Stimulated activated CD4-positive, alpha-beta T cell treated with anti-CD3 and anti-CD28 coated beads, Interleukin-2, amount 100 ng/mL, for 4 hours (primary cell): ENCODE measurements at regions not wholly inside any gene's neighbourhood (a gene's known extent, or its start where the extent isn't known, plus 50 kb on each side); places are given as distances from the start of the nearest gene placed in this dataset.

ENCODE experiments used
- DNase-seq: peaks from one replicate; pipeline ENCODE4 v3.0.0-alpha.2; 2020; ENCODE audit warnings: low read depth

DNA sequence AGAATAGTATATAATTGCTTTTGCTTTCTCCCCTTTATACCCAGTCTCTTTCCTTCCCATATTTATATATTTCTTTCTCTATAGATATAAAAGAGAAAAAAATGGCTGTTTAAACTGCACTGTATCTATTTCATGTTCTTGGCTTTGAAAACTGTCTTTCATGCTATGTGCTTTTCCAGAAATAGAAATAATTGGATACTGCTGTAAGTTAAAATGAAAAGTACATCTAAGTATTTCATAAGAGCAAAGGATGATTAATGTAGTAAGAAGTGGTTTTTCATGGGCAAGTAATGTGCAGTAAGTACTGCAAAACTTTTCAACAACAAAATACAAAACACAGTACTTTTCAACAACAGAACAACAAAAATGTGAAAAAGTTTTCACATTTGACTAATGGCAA, 237.9 kb downstream of the SNCA start:
- DNase-seq, result no peak

DNA sequence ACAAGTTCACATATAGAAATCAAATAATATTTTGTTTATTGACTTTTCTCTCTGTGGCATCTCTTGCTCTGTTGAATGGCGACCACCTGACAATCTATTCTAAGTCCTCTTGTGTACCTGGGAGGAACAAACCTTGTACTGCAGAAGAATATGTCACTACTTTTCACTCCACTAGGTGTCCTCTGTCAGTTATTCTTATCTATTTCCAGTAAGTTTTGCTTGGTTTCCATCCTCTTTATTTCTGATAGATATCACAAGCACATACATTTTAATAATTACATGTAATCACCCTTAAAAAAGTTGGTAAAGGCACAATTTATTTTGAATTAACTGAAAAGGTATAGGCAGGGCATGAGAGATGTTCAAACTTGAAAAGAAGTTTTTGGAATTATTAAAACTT, 238.4 kb downstream of the SNCA start:
- no peak for DNase-seq

DNA sequence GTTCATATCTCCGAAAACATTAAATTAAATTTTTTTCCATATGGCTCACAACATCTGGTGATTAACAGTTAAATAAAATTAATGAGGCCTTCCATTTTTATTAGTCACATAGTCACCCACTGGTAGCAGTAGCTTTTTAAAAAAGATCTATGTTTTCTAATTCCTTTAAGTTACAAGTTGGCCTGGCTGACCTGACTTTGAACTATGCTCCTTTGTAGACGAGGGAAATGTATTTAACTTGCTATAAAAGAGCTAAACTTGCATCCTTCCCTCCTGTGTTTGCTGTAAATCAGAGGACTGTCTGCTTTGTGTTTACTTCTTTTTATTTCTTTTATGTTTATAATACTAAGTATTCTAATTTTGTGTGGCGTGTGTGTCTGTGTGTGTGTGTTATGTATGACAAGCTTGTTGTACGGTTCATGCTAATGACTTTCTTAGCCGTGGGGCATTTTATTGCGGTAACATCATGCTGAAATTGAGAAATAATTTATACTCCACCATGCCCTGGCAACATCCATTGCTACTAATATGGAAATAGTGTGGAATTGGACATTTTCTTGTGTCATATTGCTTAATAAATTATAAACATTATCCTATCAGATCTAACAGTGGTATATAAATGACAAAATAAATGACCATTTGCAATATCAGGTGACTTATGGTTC, 241.7 kb downstream of the SNCA start:
- DNase-seq, result no peak

DNA sequence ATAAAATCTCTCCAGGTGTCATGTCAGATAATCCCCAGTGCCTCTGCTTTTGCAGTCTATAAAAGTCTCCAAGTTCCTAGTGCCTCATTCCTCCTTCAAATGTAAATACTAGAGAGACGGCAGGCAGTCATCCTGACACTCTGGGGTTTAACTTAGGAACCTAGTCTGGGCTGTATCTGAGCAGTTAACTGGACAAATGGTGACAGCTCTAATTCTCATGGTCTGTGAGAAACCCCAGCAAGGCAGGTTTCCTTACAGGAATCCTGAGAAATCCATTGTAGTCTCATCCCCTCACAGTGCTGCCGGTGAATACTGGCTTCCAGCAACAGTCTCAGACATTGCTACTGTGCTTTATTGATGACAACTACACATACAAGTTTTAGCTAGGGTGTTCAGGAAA, 246.8 kb downstream of the SNCA start:
- DNase-seq, result no peak

DNA sequence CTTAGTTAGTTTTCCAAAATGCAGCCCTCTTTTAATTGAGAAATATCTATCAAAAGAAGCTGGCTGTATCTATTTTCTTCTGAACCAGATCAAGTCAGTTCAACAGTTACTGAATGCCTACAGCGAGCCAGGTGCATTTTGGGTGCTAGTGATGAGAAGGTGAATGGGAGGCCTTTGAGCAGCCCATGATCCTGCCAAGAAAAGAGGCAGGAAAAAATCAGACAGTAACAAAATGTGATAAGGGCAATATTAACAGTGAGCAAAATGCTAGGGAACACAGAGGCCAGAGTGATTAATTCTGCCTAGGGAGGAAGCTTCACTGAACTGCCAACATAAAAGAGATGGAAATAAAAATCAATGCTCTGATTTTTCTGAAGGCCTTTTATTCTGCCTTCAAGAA, 248.5 kb downstream of the SNCA start:
- no peak for DNase-seq

DNA sequence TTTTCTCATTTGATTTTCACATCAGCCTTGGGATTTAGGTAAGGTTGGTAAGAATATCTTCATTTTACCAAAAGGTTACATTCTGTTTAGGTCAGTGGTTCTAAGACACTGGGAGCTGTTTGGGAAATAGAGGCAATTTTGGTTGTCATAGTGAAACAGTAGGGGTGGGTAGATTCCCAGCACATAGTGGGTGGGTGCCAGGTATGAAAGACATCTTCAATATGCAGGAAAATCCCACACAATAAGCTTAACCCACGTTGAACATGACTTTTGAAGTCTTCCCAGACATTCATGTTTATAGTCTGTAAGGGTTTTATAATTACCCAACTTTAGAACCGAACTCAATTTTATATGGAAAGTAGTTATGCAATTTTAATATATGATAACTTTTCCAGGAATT, 249.6 kb downstream of the SNCA start:
- no peak for DNase-seq

DNA sequence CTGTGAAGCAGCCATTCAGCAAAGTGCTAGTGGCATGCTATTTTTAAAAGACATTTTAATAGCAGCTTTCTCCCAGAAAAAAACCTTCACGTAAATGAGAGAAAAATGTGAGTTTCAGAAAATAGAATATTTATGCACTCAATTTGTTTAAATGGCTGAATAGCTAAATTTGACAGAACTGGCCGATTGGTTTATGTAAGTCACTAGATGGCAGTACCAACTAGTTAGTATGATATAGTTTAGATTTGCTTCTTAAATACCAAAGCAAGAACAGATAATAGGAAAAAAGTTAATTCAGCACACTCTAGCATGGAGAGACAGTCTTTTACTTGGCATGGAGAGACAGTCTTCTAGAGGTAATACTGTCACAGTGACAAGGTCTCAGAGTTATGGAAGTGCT, 250.1 kb downstream of the SNCA start:
- DNase-seq, result no peak

DNA sequence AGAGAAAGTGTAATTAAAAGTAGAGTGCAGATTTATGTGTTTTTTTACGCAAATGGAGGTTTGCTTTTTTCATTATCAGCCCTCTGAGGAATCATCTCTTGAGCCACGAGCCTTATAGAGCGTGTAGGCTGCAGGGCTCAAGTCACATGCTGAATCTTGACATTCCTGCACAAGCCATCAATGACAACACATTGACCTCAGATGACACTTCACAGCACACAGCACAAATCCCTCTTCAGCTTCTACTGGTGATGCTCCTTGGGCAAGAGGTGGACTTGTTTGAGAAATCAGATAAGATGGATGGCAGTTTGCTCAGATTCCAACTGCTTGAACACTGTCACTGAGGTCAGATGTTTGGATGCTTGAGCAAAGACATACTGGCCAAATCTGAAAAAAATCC, 250.6 kb downstream of the SNCA start:
- DNase-seq, result no peak

DNA sequence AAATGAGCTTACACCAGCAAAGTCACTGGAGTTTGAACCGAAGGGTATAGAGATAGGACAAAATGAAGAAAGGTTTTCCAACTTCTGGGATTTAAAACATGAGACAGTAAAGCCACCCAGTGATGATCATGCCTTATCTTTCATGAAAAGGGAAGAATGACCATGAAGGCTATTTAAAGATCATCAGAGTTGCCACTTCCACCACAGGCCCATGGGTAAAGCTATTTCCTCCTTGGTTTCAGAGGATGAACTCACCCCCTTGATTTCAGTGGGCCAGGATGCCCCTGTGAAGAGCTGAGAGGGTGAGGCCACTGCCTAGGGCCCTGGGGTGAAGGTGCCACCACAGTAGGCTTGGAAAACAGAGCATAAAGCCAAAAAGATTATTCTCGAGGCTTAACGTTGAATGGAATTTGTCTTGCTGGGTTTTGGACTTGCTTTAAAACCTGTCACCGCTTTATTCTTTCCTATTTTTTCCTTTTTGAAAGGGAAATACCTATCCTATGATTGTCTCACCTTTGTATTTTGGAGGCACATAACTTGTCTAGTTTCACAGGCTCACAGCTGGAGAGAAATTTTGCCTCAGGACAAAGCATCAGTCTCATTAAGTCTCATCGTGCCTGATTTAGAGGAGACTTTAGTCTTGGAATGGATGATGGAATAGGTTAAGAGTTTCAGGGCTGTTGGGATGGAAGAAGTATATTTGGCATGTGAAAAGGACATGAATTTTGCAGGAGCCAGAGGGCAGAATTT, 254.0 kb downstream of the SNCA start:
- DNase-seq, result no peak

DNA sequence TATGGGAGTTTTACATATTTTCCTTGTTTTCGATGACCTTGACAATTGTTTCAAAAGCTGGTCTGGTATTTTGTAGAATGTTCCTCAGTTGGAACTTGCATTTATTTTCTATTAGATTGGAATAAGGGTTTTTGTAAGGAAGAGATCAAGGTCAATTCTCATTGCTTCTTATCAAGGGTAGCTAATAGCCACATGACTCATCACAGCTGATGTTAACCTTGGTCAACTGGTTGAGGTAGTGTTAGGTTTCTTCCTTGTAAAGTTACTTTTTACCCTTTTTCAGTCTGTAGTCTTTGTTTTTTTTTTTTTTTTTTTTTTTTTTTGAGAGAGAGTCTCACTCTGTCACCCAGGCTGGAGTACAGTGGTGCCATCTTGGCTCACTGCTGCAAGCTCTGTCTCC, 257.2 kb downstream of the SNCA start:
- no peak for DNase-seq

DNA sequence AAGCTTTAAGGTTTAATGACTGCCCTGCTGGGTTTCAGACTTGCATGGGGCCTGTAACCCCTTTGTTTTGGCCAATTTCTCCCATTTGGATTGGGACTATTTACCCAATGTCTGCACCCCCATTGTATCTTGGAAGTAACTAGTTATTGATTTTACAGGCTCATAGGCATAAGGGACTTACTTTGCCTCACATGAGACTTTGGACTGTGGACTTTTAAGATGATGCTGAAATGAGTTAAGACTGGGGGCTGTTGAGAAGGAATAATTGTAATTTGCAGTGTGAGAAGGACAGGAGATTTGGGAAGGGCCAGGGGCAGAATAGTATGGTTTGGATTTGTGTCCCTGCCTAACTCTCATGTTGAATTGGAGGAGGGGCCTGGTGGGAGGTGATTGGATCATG, 260.7 kb downstream of the SNCA start:
- no peak for DNase-seq

DNA sequence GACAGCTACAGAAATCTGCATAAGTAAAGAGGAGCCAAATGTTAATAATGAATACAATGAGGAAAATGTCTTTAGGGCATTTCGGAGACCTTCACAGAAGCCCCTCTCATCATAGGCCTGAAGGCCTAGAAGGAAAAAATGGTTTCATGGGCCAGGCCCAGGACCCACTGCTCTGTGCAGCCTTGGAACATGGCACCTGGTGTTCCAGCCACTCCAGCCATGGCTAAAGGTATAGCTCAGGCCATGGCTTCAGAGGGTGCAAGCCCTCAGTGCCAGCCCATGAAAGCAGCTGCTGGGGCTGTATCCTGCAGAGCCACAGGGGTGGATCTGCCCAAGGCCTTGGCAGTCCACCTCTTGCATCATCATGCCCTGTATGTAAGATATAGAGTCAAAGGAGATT, 261.1 kb downstream of the SNCA start:
- DNase-seq, result no peak

DNA sequence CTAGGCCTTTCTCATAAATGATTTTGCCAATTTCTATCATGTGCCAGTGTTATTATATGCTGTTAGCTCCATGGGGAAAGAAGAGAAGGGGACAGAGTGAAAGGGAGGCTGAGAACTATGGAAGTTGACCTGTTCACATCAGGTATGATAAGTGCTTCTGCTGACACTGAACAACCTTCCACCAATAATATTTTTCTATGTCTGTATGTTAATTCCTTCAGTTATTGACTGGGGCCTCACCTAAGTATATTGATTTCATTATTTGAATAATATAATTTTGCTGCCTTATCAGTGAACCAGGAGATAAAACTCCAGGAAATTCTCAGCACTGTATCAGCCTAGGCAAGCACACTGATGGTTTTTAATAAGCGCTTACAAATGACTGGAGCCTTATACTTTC, 262.8 kb downstream of the SNCA start:
- no peak for DNase-seq

DNA sequence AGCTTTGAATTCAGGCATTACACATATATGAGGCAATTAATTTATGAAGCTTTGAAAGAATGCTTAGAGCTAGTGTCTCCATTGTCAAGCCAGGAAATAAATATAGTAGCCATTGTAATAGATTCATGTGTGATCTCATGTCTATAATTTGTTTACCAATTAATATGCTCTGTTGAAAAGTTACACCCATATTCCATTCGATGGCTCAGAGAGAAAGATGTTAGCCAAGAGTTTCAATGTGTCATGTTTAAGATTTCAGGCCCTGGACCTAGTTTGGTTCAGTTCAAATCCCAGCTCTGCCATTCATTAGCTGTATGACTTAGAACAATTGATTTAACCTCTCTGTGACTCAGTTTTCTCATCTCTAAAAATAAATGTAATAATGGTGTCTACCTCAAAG, 263.3 kb downstream of the SNCA start:
- DNase-seq, result no peak

DNA sequence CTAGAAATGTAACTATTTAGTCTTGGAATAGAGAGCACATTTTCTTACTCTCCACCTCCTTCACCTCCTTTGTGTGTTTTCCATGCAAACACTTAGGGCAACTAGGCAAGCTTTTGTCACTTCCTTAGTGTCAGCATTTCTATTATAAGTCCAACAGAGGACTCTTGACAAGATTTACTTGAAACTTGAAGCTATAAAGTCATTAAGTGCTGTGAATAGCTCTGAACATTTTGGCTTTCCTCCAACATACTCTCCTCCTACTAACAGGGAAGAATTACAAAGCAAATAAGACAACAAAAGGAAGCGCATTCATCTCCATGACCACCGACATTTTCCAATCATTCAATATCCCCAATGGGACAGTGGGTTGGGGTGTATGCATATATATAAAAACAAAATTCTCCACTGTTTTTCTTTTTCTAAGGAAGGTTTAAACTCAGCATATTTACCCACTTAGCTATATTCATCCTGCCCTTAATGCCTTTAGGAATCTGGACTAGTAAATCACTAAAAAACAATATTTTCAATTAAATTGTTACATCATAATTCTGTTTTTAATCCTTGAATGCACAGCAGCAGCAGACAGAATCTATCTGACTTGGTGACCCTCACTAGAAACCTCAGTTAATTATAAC, 264.6 kb downstream of the SNCA start:
- no peak for DNase-seq

DNA sequence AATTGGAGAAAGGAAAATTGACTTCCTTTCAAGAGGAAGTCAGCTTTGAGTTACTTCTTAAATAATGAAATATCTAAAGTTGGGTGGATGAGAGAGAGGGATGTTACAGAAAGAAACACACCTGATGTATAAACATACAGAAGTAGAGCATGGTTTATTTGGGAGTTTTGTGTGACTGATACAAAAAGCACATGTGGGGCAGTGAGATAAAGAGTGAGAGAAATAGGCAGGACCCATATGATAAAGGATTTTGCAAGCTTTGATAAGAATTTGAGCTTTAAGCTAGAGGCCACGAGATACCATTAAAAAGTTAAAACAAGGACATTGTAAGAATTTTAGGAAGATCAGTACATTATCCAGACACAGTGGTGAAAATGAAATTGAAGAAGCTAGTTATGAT, 263.3 kb upstream of the GPRIN3 start:
- DNase-seq, result no peak

DNA sequence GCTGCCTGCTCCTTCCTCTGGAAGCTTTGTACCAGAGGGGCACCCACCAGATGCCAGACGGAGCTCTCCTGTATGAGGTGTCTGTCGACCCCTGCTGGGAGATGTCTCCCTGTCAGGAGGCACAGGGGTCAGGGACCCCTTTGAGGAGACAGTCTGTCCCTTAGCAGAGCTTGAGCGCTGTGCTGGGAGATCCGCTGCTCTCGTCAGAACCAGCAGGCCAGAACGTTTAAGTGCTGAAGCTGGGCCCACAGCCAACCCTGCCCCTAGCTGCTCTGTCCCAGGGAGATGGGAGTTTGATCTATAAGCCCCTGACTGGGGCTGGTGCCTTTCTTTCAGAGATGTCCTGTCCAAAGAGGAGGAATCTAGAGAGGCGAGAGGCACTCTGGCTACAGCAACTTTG, 260.3 kb upstream of the GPRIN3 start:
- no peak for DNase-seq

DNA sequence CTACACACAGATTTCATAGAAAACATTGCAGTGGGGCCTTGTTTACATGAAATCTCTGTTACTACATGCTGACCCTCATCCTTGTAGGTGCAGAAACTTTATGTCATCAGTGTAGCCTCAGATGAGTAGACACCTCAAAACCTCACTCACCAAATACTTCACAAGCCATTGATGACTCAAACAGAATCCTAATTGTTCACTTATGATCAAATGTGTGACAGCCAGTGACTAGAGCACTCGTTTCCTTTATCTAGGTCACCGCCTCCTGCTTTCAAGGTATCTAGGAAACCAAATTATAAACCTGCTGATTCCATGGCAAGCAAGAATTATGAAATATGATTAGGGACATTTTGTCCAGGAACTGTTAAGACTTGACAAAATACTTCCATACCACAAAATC, 255.8 kb upstream of the GPRIN3 start:
- no peak for DNase-seq

DNA sequence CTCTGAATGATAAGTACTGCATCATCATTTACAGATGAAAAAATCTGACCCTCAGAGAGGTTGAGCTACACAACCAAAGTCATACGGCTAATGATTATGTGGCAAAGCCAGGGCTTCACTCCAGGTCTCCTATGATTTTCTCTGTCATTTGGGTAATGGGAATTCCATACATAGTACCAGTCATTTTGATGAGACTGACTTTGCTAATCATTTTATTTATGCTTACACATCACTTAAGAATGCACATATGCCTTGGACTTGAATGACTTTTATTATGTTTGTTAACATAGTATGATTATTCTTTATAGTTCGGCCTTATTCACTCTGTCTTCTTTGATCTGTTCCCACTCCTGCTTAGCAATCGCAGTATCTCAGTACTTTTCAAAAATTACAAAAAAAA, 255.1 kb upstream of the GPRIN3 start:
- no peak for DNase-seq

DNA sequence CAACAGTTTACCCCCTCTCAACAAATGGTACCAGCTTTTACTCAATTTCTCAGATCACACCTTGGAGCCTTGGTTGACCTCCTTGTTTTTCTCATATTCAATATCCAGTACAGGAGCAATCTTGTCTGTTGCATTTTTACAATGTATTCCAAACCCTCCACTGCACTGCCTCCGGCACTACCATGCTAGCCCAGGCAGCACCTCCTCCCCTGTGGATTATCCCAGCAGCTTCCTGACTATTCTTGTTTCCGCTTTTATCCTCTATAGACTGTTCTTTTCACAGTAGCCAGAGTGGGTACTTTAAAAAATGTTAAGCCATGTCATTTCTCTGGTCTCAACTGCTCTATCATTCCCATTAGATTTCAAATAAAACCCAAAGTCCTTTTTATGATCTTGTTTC, 253.4 kb upstream of the GPRIN3 start:
- DNase-seq, result no peak

DNA sequence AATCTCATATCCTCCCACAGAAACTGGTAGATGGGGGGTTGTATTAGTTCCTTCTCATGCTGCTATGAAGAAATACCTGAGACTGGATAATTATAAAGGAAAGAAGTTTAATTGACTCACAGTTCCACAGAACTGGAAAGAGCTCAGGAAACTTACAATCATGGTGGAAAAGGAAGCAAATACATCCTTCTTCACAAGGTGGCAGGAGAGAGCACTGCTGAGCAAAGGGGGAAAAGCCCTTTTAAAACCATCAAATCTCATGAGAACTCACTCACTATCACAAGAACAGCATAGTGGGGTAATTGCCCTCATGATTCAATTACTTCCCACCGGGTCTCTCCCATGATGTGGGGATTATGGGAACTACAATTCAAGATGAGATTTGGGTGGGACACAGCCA, 250.5 kb upstream of the GPRIN3 start:
- no peak for DNase-seq

DNA sequence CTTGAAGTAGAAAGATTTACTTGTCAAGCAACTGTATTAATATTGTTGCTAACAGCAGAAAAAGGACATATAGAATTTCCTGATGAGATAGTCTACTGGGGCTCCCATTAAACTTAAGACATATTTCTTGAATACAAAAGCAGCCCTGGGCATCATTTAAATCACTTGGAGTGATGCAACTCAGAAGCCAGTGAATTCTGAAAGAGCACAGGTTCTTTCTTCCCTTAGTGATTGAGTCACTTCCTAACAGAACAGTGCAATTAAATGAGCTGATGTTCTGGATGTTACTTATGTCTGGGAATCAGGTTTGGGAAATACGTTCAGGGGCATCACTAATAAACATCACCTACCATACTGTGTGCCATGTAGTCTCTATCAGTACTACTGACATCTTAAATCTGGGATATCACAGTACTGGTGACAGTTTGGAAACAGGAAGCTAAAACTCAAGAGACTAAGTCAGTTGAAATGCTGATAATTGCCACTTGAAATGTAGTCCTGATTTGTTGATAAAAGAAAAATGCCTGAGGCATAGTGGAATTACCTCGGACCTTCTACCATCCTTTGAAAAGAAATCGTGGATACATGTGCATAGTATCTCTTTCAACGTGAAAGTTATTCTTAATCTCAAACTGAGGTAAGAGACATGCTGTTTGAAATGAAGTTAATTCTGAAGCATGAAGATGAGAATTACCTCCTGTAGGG, 249.2 kb upstream of the GPRIN3 start:
- no peak for DNase-seq

DNA sequence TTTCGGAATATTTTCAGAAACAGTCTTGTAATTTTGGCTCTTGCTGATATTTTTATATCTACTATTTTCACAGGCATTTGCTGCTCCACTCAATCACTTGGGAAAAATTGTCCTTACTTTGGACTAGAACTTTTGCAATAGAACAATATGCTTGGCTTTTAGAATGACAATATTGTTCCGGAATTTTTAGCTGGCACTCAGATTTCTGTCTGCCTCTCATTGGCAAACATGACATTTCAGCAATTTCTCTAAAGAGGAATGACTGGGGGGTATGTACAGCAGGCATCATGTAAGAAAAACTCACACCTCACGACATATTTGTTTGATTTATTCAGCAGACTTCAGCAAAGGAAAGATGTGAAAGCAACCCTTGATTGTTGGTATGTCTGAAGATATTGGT, 243.6 kb upstream of the GPRIN3 start:
- DNase-seq, result no peak
